ENCODE measurements at regions not wholly inside any gene's neighbourhood (a gene's known extent, or its start where the extent isn't known, plus 50 kb on each side); places are given as distances from the start of the nearest gene placed in this dataset.

DNA sequence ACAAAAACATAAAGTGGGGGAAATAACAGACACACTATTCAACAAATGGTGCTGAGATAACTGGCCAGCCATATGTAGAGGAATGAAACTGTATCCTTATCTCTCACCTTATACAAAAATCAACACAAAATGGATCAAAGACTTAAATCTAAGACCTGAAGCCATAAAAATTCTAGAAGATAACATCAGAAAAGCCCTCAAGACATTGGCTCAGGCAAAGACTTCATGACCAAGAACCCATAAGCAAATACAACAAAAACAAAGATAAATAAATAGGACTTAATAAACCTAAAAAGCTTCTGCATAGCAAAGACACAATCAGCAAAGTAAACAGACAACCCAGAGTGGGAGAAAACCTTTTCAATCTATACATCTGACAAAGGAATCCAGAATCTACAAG, 278.9 kb downstream of the PIK3C3 start:
- TF ChIP-seq, protein P1, sequence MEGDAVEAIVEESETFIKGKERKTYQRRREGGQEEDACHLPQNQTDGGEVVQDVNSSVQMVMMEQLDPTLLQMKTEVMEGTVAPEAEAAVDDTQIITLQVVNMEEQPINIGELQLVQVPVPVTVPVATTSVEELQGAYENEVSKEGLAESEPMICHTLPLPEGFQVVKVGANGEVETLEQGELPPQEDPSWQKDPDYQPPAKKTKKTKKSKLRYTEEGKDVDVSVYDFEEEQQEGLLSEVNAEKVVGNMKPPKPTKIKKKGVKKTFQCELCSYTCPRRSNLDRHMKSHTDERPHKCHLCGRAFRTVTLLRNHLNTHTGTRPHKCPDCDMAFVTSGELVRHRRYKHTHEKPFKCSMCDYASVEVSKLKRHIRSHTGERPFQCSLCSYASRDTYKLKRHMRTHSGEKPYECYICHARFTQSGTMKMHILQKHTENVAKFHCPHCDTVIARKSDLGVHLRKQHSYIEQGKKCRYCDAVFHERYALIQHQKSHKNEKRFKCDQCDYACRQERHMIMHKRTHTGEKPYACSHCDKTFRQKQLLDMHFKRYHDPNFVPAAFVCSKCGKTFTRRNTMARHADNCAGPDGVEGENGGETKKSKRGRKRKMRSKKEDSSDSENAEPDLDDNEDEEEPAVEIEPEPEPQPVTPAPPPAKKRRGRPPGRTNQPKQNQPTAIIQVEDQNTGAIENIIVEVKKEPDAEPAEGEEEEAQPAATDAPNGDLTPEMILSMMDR (conservative IDR thresholded peaks at IDR 0.05): no peak
- TF ChIP-seq EZH2 (IDR thresholded peaks at IDR 0.05; ENCODE audit: low read depth): no peak
